GM13976 (cell line): ENCODE measurements at regions not wholly inside any gene's neighbourhood (a gene's known extent, or its start where the extent isn't known, plus 50 kb on each side); places are given as distances from the start of the nearest gene placed in this dataset.
A peak's percentile ranks its signal among the peaks of the same experiment; 100 is the strongest.
"Not testable (repeated sequence)": the region's sequence is repeated elsewhere in the genome, so short reads cannot be mapped to it uniquely, and the experiment has no call there.

Source experiments
- DNase-seq: peaks from one replicate; pipeline ENCODE4 v3.0.0; 2012; ENCODE audit warnings: low spot score
- CTCF ChIP-seq: IDR thresholded peaks from 2 replicates; pipeline ENCODE4 v1.5.1; 2012; ENCODE audit warnings: borderline replicate concordance, mild to moderate bottlenecking; ENCODE audit not compliant: insufficient read depth; ENCODE audit errors: extremely low read depth, missing control alignments, control extremely low read depth
- in situ Hi-C: fragments of 300-500 bp; cut with MboI; formaldehyde crosslinking; loops from one replicate; pipeline ENCODE4 v1.12.0; 2022; ENCODE audit warnings: low sequenced_read_pairs, mixed read lengths, inconsistent platforms; ENCODE audit not compliant: unreplicated experiment

DNA sequence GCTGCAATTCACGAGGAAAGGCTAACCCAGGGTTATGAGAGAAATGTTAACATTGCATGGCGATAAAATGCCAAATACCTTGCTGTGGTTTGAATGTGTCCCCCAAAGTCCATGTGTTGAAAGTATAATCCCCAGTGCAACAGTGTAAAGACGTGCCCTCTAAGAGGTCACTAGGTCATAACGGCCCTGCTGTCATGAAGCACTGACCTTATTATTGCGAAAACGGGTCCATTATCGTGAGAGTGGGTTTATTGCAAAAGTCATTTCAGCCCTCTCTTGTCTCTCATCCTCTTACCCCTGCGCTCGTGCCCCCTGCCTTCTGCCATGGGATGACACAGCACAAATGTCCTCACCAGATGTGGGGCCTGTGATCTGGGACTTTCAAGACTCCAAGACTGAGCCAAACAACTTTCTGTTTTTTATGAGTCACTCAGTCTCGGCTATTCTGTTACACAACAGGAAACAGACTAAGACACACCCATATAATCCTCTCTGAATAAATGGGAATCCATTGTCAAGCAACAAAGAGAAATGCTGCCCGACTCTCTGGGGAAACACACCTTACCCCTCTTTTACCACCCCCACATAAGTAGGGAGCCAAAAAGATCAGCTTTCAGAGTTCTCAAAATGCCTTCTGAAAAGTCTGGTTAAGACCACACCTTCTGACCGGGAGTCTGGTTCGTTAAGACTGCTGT, 73.1 kb upstream of the UCN3 start:
- in situ Hi-C loops: no loop called here
- no peak for TF ChIP-seq CTCF
- DNase-seq: no peak

DNA sequence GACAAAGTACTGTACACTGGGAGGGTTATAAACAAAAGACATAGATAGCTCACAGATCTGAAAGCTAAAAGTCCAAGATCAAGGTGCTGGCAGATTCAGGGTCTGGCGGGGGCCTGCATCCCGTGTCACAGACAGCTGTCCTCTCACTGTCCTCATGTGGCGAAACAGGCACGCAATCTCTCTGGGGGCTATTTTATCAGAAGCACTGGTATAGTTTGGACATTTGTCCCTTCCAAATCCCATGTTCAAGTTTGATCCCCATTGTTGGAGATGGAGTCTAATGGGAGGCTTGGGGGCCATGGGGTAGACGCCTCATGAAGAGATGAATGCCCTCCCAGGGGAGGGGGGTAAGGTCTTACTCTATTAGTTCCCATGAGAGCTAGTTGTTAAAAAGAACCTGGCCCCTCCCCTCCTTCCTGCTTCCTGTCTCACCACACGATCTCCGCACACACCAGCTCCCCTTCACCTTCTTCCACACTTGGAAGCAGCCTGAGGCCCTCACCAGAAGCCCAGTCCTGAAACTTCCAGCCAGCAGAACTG, 72.5 kb upstream of the UCN3 start:
- no peak for DNase-seq
- TF ChIP-seq CTCF: no peak
- in situ Hi-C loops: no loop called here

- in situ Hi-C loops, DNase-seq: not testable (repeated sequence)
These were observed 71.8 kb upstream of the UCN3 start for GRCh38 chr10:5292970-5293369.

- in situ Hi-C loops: no loop called here
- TF ChIP-seq CTCF: peak; percentile 39
- DNase-seq: peak; percentile 63
These were observed 70.8 kb upstream of the UCN3 start for GRCh38 chr10:5293691-5294550.

- in situ Hi-C loops: no loop called here
- no peak for TF ChIP-seq CTCF
- DNase-seq: no peak
These were observed 67.3 kb upstream of the UCN3 start for GRCh38 chr10:5297466-5297865.

- no peak for DNase-seq
- in situ Hi-C loops: no loop called here
- TF ChIP-seq CTCF: no peak
These were observed 66.8 kb upstream of the UCN3 start for GRCh38 chr10:5297996-5298395.

- DNase-seq: no peak
- no peak for TF ChIP-seq CTCF
- in situ Hi-C loops: no loop called here
These were observed 64.8 kb upstream of the UCN3 start for GRCh38 chr10:5299950-5300349.
